ENCODE measurements at regions not wholly inside any gene's neighbourhood (a gene's known extent, or its start where the extent isn't known, plus 50 kb on each side); places are given as distances from the start of the nearest gene placed in this dataset.

GRCh38 chr1:65691972-65692371, 100.7 kb upstream of the PDE4B start:
- H4K91ac ChIP-seq (ENCODE audit: insufficient read depth, low read depth, low read length) = no peak overlapping the region
- 60% methylated on average over 3 of the region's 3 CpGs; no CpG with 5 or more reads in 1 of the 2 experiments for WGBS, 2 experiments (ENCODE audit: extremely low coverage in 2 of 2, insufficient read length in 1 of 2)
- H2AK9ac ChIP-seq (replicated peaks; ENCODE audit: low read depth, low read length, poor library complexity) = no peak overlapping the region
- no peak overlapping the region for H2AK5ac ChIP-seq (ENCODE audit: low read depth, low read length)
- no peak overlapping the region for H4K8ac ChIP-seq (ENCODE audit: low read depth in 2 of 2, low read length in 2 of 2)
- H3K9me3 ChIP-seq (ENCODE audit: control insufficient read depth, insufficient read depth, low read length) = no peaks in the 10 kb centered on the region
- no peak overlapping the region for H3K23ac ChIP-seq (ENCODE audit: low read depth, low read length)
- POLR2A ChIA-PET (ENCODE audit: unreplicated experiment) = interaction anchor here (0.5 to 0.6 kb wide), 2 partner anchors 121 to 253 kb away, joined by 5 to 10 read pairs; no protein-coding TSS in a partner anchor
- no peak overlapping the region for H3K4ac ChIP-seq (ENCODE audit: low read depth, low read length)
- H4K5ac ChIP-seq (ENCODE audit: low read depth, low read length) = no peak overlapping the region
- H3K79me1 ChIP-seq (ENCODE audit: low read depth in 1 of 2, low read length in 2 of 2) = no peaks in the 10 kb centered on the region
- TF ChIP-seq MXI1 (IDR thresholded peaks at IDR 0.05; ENCODE audit: borderline replicate concordance, low read depth, low read length) = no peak
- no peak for TF ChIP-seq MAZ (IDR thresholded peaks at IDR 0.05; ENCODE audit: borderline replicate concordance, low read depth, low read length)
- TF ChIP-seq ELK1 (IDR thresholded peaks at IDR 0.05; ENCODE audit: borderline replicate concordance, low read depth, low read length) = no peak
- no peak for TF ChIP-seq CTCF (conservative IDR thresholded peaks at IDR 0.05; ENCODE audit: low read depth, low read length)
- TF ChIP-seq FOS (IDR thresholded peaks at IDR 0.05; ENCODE audit: low read depth, low read length) = no peak
- no peak for TF ChIP-seq RAD21 (IDR thresholded peaks at IDR 0.05; ENCODE audit: low read length)
- TF ChIP-seq CEBPB (IDR thresholded peaks at IDR 0.05; ENCODE audit: low read depth, low read length) = peak; percentile 35; the same call in 1 of the 2 replicates
- H2BK20ac ChIP-seq (ENCODE audit: low read depth, low read length) = no peak overlapping the region
- H4K20me1 ChIP-seq (ENCODE audit: insufficient read depth, low read length) = no peaks in the 10 kb centered on the region
- H3K27ac ChIP-seq (ENCODE audit: insufficient read depth, low read length) = no peak overlapping the region
- CTCF ChIA-PET = no interaction called here
- H2BK120ac ChIP-seq (ENCODE audit: low read depth, low read length) = no peak overlapping the region
- H2AFZ ChIP-seq (replicated peaks; ENCODE audit: low read length, poor library complexity) = no peak overlapping the region
- H2BK15ac ChIP-seq (ENCODE audit: low read depth, low read length) = no peak overlapping the region
- no peak overlapping the region for H3K4me3 ChIP-seq (ENCODE audit: insufficient read depth, low read depth, low read length)
- BruUV-seq (replicated peaks) = no TSS peak
- dilution Hi-C loops (cut with HindIII; ENCODE audit: low sequenced_read_pairs, unreplicated experiment) = no loop called here
- H3K4me1 ChIP-seq (ENCODE audit: control insufficient read depth, insufficient read depth, low read length) = peaks cover 2% of the 10 kb centered on the region; the same call in 1 of the 2 replicates
- in situ Hi-C loops (cut with MboI; ENCODE audit: low sequenced_read_pairs) = no loop called here
- intact Hi-C loops (cut with micrococcal nuclease) = no loop called here
- H3K56ac ChIP-seq (ENCODE audit: extremely low read depth, insufficient read depth, low read length) = no peak overlapping the region
- no peak for ATAC-seq (ENCODE audit: low read depth)
- no peak overlapping the region for H3K14ac ChIP-seq (replicated peaks; ENCODE audit: low read depth, low read length)
- H3K9ac ChIP-seq (ENCODE audit: low read depth, low read length) = no peak overlapping the region
- H3K9me1 ChIP-seq (ENCODE audit: insufficient read depth, low read length) = no peaks in the 10 kb centered on the region
- H3K18ac ChIP-seq (ENCODE audit: low read depth, low read length) = no peak overlapping the region
- no peak overlapping the region for H3K4me2 ChIP-seq (ENCODE audit: low read depth, low read length)
- no peak overlapping the region for H2BK5ac ChIP-seq (ENCODE audit: low read depth, low read length, poor library complexity, severe bottlenecking)
- no peaks in the 10 kb centered on the region for H3K36me3 ChIP-seq (ENCODE audit: control insufficient read depth, insufficient read depth, low read length)
- peaks cover 8% of the 10 kb centered on the region for H3K27me3 ChIP-seq (ENCODE audit: control insufficient read depth, insufficient read depth, low read length)
- DNase-seq = no peak
